Liver (tissue), 8 donors: ENCODE measurements at regions not wholly inside any gene's neighbourhood (a gene's known extent, or its start where the extent isn't known, plus 50 kb on each side); places are given as distances from the start of the nearest gene placed in this dataset.

Source experiments
- DNase-seq: peaks from one replicate; pipeline ENCODE4 v3.0.0-alpha.2; 2017; ENCODE audit warnings: low spot score
- H3K27ac ChIP-seq, 2 donors: one replicate each; pipeline ENCODE4 v1.7.0; 2013; ENCODE audit warnings: inconsistent platforms in 2 of 2, low read length in 2 of 2, control low read depth in 1 of 2, low read depth in 1 of 2, mild to moderate bottlenecking in 1 of 2
- H3K27me3 ChIP-seq, 4 donors: one replicate each; pipeline versions ENCODE4 v1.6.1 to v1.7.0; 2013; ENCODE audit warnings: low read length in 3 of 4, inconsistent platforms in 1 of 4, mild to moderate bottlenecking in 1 of 4, moderate library complexity in 1 of 4; ENCODE audit not compliant: control insufficient read depth in 4 of 4, insufficient read depth in 4 of 4
- H3K36me3 ChIP-seq, 4 donors: one replicate each; pipeline versions ENCODE4 v1.6.1 to v1.7.0; 2013; ENCODE audit warnings: low read length in 3 of 4, mild to moderate bottlenecking in 3 of 4, low read depth in 1 of 4, moderate library complexity in 1 of 4; ENCODE audit not compliant: control insufficient read depth in 4 of 4, insufficient read depth in 3 of 4
- H3K4me1 ChIP-seq, 4 donors: one replicate each; pipeline versions ENCODE4 v1.6.1 to v1.7.0; 2013; ENCODE audit warnings: low read length in 3 of 4, mild to moderate bottlenecking in 3 of 4, moderate library complexity in 1 of 4; ENCODE audit not compliant: control insufficient read depth in 4 of 4, insufficient read depth in 4 of 4
- H3K4me3 ChIP-seq, 3 donors: one replicate each; pipeline versions ENCODE4 v1.6.1 to v1.7.0; 2013; ENCODE audit warnings: low read length in 3 of 3, control low read depth in 1 of 3, low read depth in 1 of 3, mild to moderate bottlenecking in 1 of 3
- H3K9ac ChIP-seq, 2 donors: one replicate each; pipeline ENCODE4 v1.7.0; 2013; ENCODE audit warnings: low read length in 2 of 2, mild to moderate bottlenecking in 2 of 2, moderate library complexity in 2 of 2, control low read depth in 1 of 2, low read depth in 1 of 2
- H3K9me3 ChIP-seq, 4 donors: one replicate each; pipeline versions ENCODE4 v1.6.1 to v1.7.0; 2013; ENCODE audit warnings: low read length in 3 of 4; ENCODE audit not compliant: control insufficient read depth in 4 of 4
- ATF3 ChIP-seq: IDR thresholded peaks from 2 replicates; pipeline ENCODE4 v1.6.1; 2016; ENCODE audit warnings: antibody characterized with exemption
- CTCF ChIP-seq: fragments of 150-350 bp; IDR thresholded peaks from 2 replicates; pipeline ENCODE4 v1.5.1; 2017; ENCODE audit warnings: improper control_type of control experiment, low read depth, low read length; ENCODE audit not compliant: missing input control
- EGR1 ChIP-seq, 2 donors: IDR thresholded peaks; 2 replicates each; pipeline ENCODE4 v1.6.1; 2016 to 2018; ENCODE audit warnings: antibody characterized with exemption in 2 of 2, low read depth in 2 of 2
- FOXA1 ChIP-seq: IDR thresholded peaks from 2 replicates; pipeline ENCODE4 v1.6.1; 2016; ENCODE audit warnings: antibody characterized with exemption
- FOXA2 ChIP-seq: IDR thresholded peaks from 2 replicates; pipeline ENCODE4 v1.6.1; 2016; ENCODE audit warnings: antibody characterized with exemption
- GABPA ChIP-seq, 2 donors: IDR thresholded peaks in 1 of 2; conservative IDR thresholded peaks in 1 of 2; 2 replicates each; pipeline ENCODE4 v1.6.1; 2016; ENCODE audit warnings: antibody characterized with exemption in 2 of 2, mild to moderate bottlenecking in 1 of 2, moderate library complexity in 1 of 2
- HNF4A ChIP-seq, 2 donors: conservative IDR thresholded peaks; 2 replicates each; pipeline ENCODE4 v1.6.1; 2016; ENCODE audit warnings: antibody characterized with exemption in 2 of 2, mild to moderate bottlenecking in 2 of 2
- HNF4G ChIP-seq: IDR thresholded peaks from 2 replicates; pipeline ENCODE4 v1.6.1; 2016; ENCODE audit warnings: antibody characterized with exemption
- JUND ChIP-seq, 2 donors: IDR thresholded peaks; 2 replicates each; pipeline ENCODE4 v1.6.1; 2016; ENCODE audit warnings: antibody characterized with exemption in 2 of 2
- MAX ChIP-seq: IDR thresholded peaks from 2 replicates; pipeline ENCODE4 v1.6.1; 2016; ENCODE audit warnings: antibody characterized with exemption
- NR2F2 ChIP-seq: IDR thresholded peaks from 2 replicates; pipeline ENCODE4 v1.6.1; 2016; ENCODE audit warnings: antibody characterized with exemption
- RAD21 ChIP-seq, 2 donors: IDR thresholded peaks; 2 replicates each; pipeline ENCODE4 v1.6.1; 2016; ENCODE audit warnings: antibody characterized with exemption in 2 of 2, mild to moderate bottlenecking in 2 of 2
- REST ChIP-seq: IDR thresholded peaks from 2 replicates; pipeline ENCODE4 v1.6.1; 2016; ENCODE audit warnings: antibody characterized with exemption, mild to moderate bottlenecking
- RXRA ChIP-seq, 2 donors: IDR thresholded peaks; 2 replicates each; pipeline ENCODE4 v1.6.1; 2017 to 2018; ENCODE audit warnings: antibody characterized with exemption in 2 of 2, mild to moderate bottlenecking in 1 of 2
- SP1 ChIP-seq: IDR thresholded peaks from 2 replicates; pipeline ENCODE4 v1.6.1; 2018; ENCODE audit warnings: antibody characterized with exemption, mild to moderate bottlenecking
- TAF1 ChIP-seq: conservative IDR thresholded peaks from 2 replicates; pipeline ENCODE4 v1.6.1; 2016; ENCODE audit warnings: antibody characterized with exemption, mild to moderate bottlenecking
- YY1 ChIP-seq: IDR thresholded peaks from 2 replicates; pipeline ENCODE4 v1.6.1; 2016; ENCODE audit warnings: antibody characterized with exemption, mild to moderate bottlenecking
- ZBTB33 ChIP-seq: IDR thresholded peaks from 2 replicates; pipeline ENCODE4 v1.6.1; 2016; ENCODE audit warnings: antibody characterized with exemption
- WGBS: extraction: QIAGEN DNeasy Blood & Tissue Kit; methylation state at CpG from one replicate; pipeline ENCODE4 v1.1.7; 2013; 5-methylcytosine and 5-hydroxymethylcytosine counted together
- donor health status: healthy.
- donor health status: healthy.
- donor health status: healthy.
- donor health status: healthy.
- donor health status: healthy.

GRCh38 chr2:146270618-146271017 lies 1574.2 kb upstream of the ACVR2A start (continued):
- TF ChIP-seq ZBTB33: no peak
- no peak for TF ChIP-seq NR2F2
- no peak for TF ChIP-seq HNF4G

- no peaks in the 10 kb centered on the region for H3K9me3 ChIP-seq
- no peaks in the 10 kb centered on the region for H3K27me3 ChIP-seq
- H3K9ac ChIP-seq: no peak overlapping the region
- no peak overlapping the region for H3K27ac ChIP-seq
- no peaks in the 10 kb centered on the region for H3K36me3 ChIP-seq
- H3K4me1 ChIP-seq: peaks cover 3 to 4% (median 4%) of the 10 kb centered on the region in 4 donors
- H3K4me3 ChIP-seq: no peak overlapping the region
- DNase-seq: no peak
- TF ChIP-seq CTCF (no peak), ZBTB33 (no peak), NR2F2 (no peak), RXRA (IDR thresholded peaks at IDR 0.05) (no peak), EGR1 (IDR thresholded peaks at IDR 0.05; ENCODE audit: low read depth in 2 of 2) (no peak), HNF4G (no peak), TAF1 (no peak), MAX (no peak), JUND (IDR thresholded peaks at IDR 0.05) (no peak), YY1 (no peak), GABPA (IDR thresholded peaks at IDR 0.05 in 1 of 2, conservative IDR thresholded peaks at IDR 0.05 in 1 of 2) (no peak), FOXA1 (no peak), FOXA2 (no peak), HNF4A (conservative IDR thresholded peaks at IDR 0.05) (no peak), RAD21 (IDR thresholded peaks at IDR 0.05) (no peak)
These were observed 1577.7 kb upstream of the ACVR2A start for GRCh38 chr2:146267093-146267492.

- no peak for DNase-seq
- no peak overlapping the region for H3K4me3 ChIP-seq
- no peak overlapping the region for H3K27ac ChIP-seq
- 89% methylated on average over 6 of the region's 6 CpGs for WGBS
- H3K27me3 ChIP-seq: no peaks in the 10 kb centered on the region
- H3K36me3 ChIP-seq: no peaks in the 10 kb centered on the region
- peaks cover 3 to 4% (median 4%) of the 10 kb centered on the region in 4 donors for H3K4me1 ChIP-seq
- no peaks in the 10 kb centered on the region for H3K9me3 ChIP-seq
- no peak overlapping the region for H3K9ac ChIP-seq
- TF ChIP-seq SP1 (no peak), RXRA (IDR thresholded peaks at IDR 0.05) (no peak), MAX (no peak), ATF3 (no peak), FOXA1 (no peak), HNF4G (no peak), EGR1 (IDR thresholded peaks at IDR 0.05; ENCODE audit: low read depth in 2 of 2) (no peak), CTCF (no peak), RAD21 (IDR thresholded peaks at IDR 0.05) (no peak), HNF4A (conservative IDR thresholded peaks at IDR 0.05) (no peak), REST (no peak), NR2F2 (no peak), JUND (IDR thresholded peaks at IDR 0.05) (no peak), YY1 (no peak)
These were observed 1579.2 kb upstream of the ACVR2A start for GRCh38 chr2:146265656-146266055.
